ENCODE measurements at regions not wholly inside any gene's neighbourhood (a gene's known extent, or its start where the extent isn't known, plus 50 kb on each side); places are given as distances from the start of the nearest gene placed in this dataset.

- Histone ChIP-seq H3K36me3 (ENCODE audit: low read depth) (no peaks in the 10 kb centered on the region), H3K4me1 (ENCODE audit: insufficient read depth, poor library complexity, severe bottlenecking) (no peaks in the 10 kb centered on the region), H3K4me3 (ENCODE audit: severe bottlenecking) (no peak overlapping the region), H3K27ac (ENCODE audit: poor library complexity, severe bottlenecking) (no peak overlapping the region), H3K9me3 (ENCODE audit: severe bottlenecking) (no peaks in the 10 kb centered on the region), H3K27me3 (ENCODE audit: insufficient read depth, poor library complexity, severe bottlenecking) (no peaks in the 10 kb centered on the region)
- no peak for TF ChIP-seq CTCF (IDR thresholded peaks at IDR 0.05; ENCODE audit: poor library complexity, severe bottlenecking)
- DNase-seq (ENCODE audit: low spot score) (no peak), ATAC-seq (ENCODE audit: low read depth) (no peak)
These were observed 168.8 kb upstream of the GLI3 start for GRCh38 chr7:42405782-42406181.

GRCh38 chr7:42403831-42404230, 166.8 kb upstream of the GLI3 start:
- Histone ChIP-seq H3K27me3 (ENCODE audit: insufficient read depth, poor library complexity, severe bottlenecking) (no peaks in the 10 kb centered on the region), H3K4me3 (ENCODE audit: severe bottlenecking) (no peak overlapping the region), H3K9me3 (ENCODE audit: severe bottlenecking) (no peaks in the 10 kb centered on the region), H3K36me3 (ENCODE audit: low read depth) (no peaks in the 10 kb centered on the region), H3K27ac (ENCODE audit: poor library complexity, severe bottlenecking) (no peak overlapping the region), H3K4me1 (ENCODE audit: insufficient read depth, poor library complexity, severe bottlenecking) (no peaks in the 10 kb centered on the region)
- no peak for TF ChIP-seq CTCF (IDR thresholded peaks at IDR 0.05; ENCODE audit: poor library complexity, severe bottlenecking)
- DNase-seq (ENCODE audit: low spot score) (no peak), ATAC-seq (ENCODE audit: low read depth) (no peak)

DNA sequence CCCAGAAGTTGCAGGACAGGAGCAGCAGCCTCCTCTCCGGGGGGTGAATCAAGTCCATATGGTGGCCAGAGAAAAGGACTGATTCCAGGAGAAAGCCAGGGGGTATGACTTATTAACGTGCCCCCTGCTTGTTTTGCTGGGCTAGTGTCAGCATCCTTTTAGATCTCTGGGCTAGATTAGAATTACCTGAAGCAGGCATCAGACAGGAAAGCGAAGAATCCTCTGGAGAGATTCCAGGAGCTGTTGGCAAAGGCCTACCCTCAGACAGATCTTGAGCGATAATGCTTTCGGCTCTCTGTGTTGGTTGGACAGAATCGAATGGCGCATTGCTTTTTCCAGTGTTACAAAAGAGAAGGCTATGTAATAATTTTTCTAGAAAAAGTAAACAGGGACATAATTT, 164.0 kb upstream of the GLI3 start:
- Histone ChIP-seq H3K36me3 (ENCODE audit: low read depth) (no peaks in the 10 kb centered on the region), H3K9me3 (ENCODE audit: severe bottlenecking) (no peaks in the 10 kb centered on the region), H3K4me3 (ENCODE audit: severe bottlenecking) (no peak overlapping the region), H3K27me3 (ENCODE audit: insufficient read depth, poor library complexity, severe bottlenecking) (no peaks in the 10 kb centered on the region), H3K27ac (ENCODE audit: poor library complexity, severe bottlenecking) (no peak overlapping the region), H3K4me1 (ENCODE audit: insufficient read depth, poor library complexity, severe bottlenecking) (no peaks in the 10 kb centered on the region)
- DNase-seq (ENCODE audit: low spot score) (no peak), ATAC-seq (ENCODE audit: low read depth) (no peak)
- no peak for TF ChIP-seq CTCF (IDR thresholded peaks at IDR 0.05; ENCODE audit: poor library complexity, severe bottlenecking)

GRCh38 chr7:42400211-42400772, 163.3 kb upstream of the GLI3 start:
- Histone ChIP-seq H3K4me3 (ENCODE audit: severe bottlenecking) (no peak overlapping the region), H3K4me1 (ENCODE audit: insufficient read depth, poor library complexity, severe bottlenecking) (no peaks in the 10 kb centered on the region), H3K27ac (ENCODE audit: poor library complexity, severe bottlenecking) (no peak overlapping the region), H3K36me3 (ENCODE audit: low read depth) (no peaks in the 10 kb centered on the region), H3K27me3 (ENCODE audit: insufficient read depth, poor library complexity, severe bottlenecking) (no peaks in the 10 kb centered on the region), H3K9me3 (ENCODE audit: severe bottlenecking) (no peaks in the 10 kb centered on the region)
- DNase-seq (ENCODE audit: low spot score) (no peak), ATAC-seq (ENCODE audit: low read depth) (no peak)
- no peak for TF ChIP-seq CTCF (IDR thresholded peaks at IDR 0.05; ENCODE audit: poor library complexity, severe bottlenecking)

- Histone ChIP-seq H3K4me1 (ENCODE audit: insufficient read depth, poor library complexity, severe bottlenecking) (no peaks in the 10 kb centered on the region), H3K27me3 (ENCODE audit: insufficient read depth, poor library complexity, severe bottlenecking) (no peaks in the 10 kb centered on the region), H3K27ac (ENCODE audit: poor library complexity, severe bottlenecking) (no peak overlapping the region), H3K9me3 (ENCODE audit: severe bottlenecking) (no peaks in the 10 kb centered on the region), H3K4me3 (ENCODE audit: severe bottlenecking) (no peak overlapping the region), H3K36me3 (ENCODE audit: low read depth) (no peaks in the 10 kb centered on the region)
- no peak for TF ChIP-seq CTCF (IDR thresholded peaks at IDR 0.05; ENCODE audit: poor library complexity, severe bottlenecking)
- no peak for DNase-seq (ENCODE audit: low spot score)
- ATAC-seq (ENCODE audit: low read depth) = no peak
These were observed 158.6 kb upstream of the GLI3 start for GRCh38 chr7:42395607-42396006.

All from RWPE2 (cell line).